HG02938 (cell line): ENCODE measurements at regions not wholly inside any gene's neighbourhood (a gene's known extent, or its start where the extent isn't known, plus 50 kb on each side); places are given as distances from the start of the nearest gene placed in this dataset.

Source experiments
- ATAC-seq: cut with Tn5 transposase; IDR thresholded peaks from one replicate; pipeline ENCODE4 v1.9.1; 2021; ENCODE audit warnings: mild to moderate bottlenecking, moderate library complexity; ENCODE audit not compliant: unreplicated experiment

GRCh38 chr11:128367573-128367972 lies 219.8 kb downstream of the ETS1 start:
- ATAC-seq = no peak

- peak; percentile 52 for ATAC-seq
Observed at GRCh38 chr11:128365044-128365443, 222.3 kb downstream of the ETS1 start.

GRCh38 chr11:128361451-128362020 lies 225.8 kb downstream of the ETS1 start:
- ATAC-seq = no peak

- ATAC-seq = no peak
Observed at GRCh38 chr11:128359515-128359914, 227.8 kb downstream of the ETS1 start.

- no peak for ATAC-seq
Observed at GRCh38 chr11:128357073-128357472, 230.3 kb downstream of the ETS1 start.

GRCh38 chr11:128355558-128355957 lies 231.8 kb downstream of the ETS1 start:
- no peak for ATAC-seq

- ATAC-seq = no peak
Observed at GRCh38 chr11:128354476-128354875, 232.9 kb downstream of the ETS1 start.

- no peak for ATAC-seq
Observed at GRCh38 chr11:128351168-128351567, 236.2 kb downstream of the ETS1 start.

GRCh38 chr11:128349650-128350299 lies 237.6 kb downstream of the ETS1 start:
- no peak for ATAC-seq

GRCh38 chr11:128346804-128347203 lies 240.6 kb downstream of the ETS1 start:
- no peak for ATAC-seq

- no peak for ATAC-seq
Observed at GRCh38 chr11:128345316-128345715, 242.0 kb downstream of the ETS1 start.

GRCh38 chr11:128343870-128344269 lies 243.5 kb downstream of the ETS1 start:
- no peak for ATAC-seq

- no peak for ATAC-seq
Observed at GRCh38 chr11:128343135-128343514, 244.2 kb downstream of the ETS1 start.

GRCh38 chr11:128342511-128343134 lies 244.7 kb downstream of the ETS1 start:
- ATAC-seq = no peak

GRCh38 chr11:128341280-128342248 lies 245.8 kb downstream of the ETS1 start:
- no peak for ATAC-seq

- no peak for ATAC-seq
Observed at GRCh38 chr11:128339792-128340191, 247.6 kb downstream of the ETS1 start.

GRCh38 chr11:128338811-128339210 lies 248.5 kb downstream of the ETS1 start:
- ATAC-seq = no peak

GRCh38 chr11:128336203-128336602 lies 251.2 kb downstream of the ETS1 start:
- ATAC-seq = no peak

- no peak for ATAC-seq
Observed at GRCh38 chr11:128335729-128336128, 251.6 kb downstream of the ETS1 start.

- ATAC-seq = no peak
Observed at GRCh38 chr11:128334311-128335044, 252.9 kb downstream of the ETS1 start.

GRCh38 chr11:128331317-128331716 lies 256.0 kb downstream of the ETS1 start:
- ATAC-seq = no peak
